Prostate gland (tissue), 2 donors: ENCODE measurements at regions not wholly inside any gene's neighbourhood (a gene's known extent, or its start where the extent isn't known, plus 50 kb on each side); places are given as distances from the start of the nearest gene placed in this dataset.

Source experiments
- CTCF ChIP-seq, 4 experiments: fragments of 200-600 bp in 2 of 4; fragments of 450-650 bp in 2 of 4; sonication (generic) in 2 of 4; IDR thresholded peaks; 1 replicate in 3 of 4; 2 replicates in 1 of 4; pipeline ENCODE4 v1.5.1; 2016 to 2019; ENCODE audit warnings: antibody characterized with exemption in 4 of 4, mild to moderate bottlenecking in 2 of 4, moderate library complexity in 2 of 4
- POLR2AphosphoS5 ChIP-seq: sonication (generic); formaldehyde crosslinking; IDR thresholded peaks from one replicate; pipeline ENCODE4 v1.6.1; 2017; ENCODE audit warnings: antibody characterized with exemption

GRCh38 chr6:28764761-28765282 is 159.0 kb downstream of the TRIM27 start:
- no peak for TF ChIP-seq CTCF (IDR thresholded peaks at IDR 0.05)
- no peak for TF ChIP-seq POLR2AphosphoS5
